ENCODE measurements at regions not wholly inside any gene's neighbourhood (a gene's known extent, or its start where the extent isn't known, plus 50 kb on each side); places are given as distances from the start of the nearest gene placed in this dataset.
A peak's percentile ranks its signal among the peaks of the same experiment; 100 is the strongest.

DNA sequence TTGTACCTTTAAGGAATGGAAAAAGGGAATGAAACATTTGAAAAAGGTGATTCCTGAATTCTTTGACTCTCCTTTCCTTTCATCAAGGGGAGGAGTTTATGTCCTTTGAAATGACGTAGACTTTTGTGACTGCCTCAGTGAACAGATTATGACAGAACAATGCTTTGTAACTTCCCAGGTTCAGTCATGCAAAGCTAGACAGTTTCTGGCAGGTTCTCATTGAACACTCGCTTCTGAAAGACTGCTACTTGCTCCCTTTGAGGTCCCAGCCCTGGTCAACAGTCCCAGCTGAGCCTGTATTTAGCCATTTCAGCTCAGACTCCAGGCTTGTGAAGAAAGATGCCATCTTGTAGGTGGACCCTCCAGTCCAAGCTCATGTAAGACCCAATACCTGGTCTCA, 1178.9 kb downstream of the BCL11B start:
- DNase-seq, result no peak

DNA sequence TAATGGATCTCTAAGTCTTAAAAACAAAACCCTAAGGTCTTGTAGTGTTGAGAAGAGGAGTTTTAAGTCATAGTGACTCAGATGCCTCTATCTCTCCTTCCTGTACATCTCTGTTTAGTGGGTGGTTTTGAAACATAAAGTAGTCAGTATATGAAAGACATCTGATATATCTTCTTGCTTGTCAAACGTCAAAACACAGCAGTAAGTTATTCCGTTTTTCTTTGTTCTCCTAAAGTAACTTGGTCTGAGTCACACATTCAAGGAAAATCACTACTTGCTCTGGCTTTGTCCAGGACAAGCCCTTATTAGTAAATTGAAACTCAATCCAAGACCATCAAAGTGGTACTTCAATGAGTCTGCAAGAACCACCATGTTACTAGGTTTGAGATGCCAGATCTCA, 1172.5 kb downstream of the BCL11B start:
- DNase-seq, result no peak

DNA sequence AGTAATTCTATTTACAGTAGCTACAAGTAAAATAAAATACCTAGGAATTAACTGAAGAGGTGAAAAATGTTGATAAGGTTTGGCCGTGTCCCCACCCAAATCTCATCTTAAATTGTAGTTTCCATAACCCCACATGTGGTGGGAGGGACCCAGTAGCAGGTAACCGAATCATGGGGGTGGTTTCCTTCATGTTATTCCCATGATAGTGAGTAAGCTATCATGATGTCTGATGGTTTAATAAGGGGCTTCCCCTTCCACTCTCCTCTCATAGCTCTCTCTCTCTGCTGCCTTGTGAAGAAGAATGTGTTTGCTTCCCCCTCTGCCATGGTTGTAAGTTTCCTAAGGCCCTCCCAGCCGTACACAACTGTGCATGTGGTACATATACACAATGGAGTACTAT, 1170.7 kb downstream of the BCL11B start:
- no peak for DNase-seq

DNA sequence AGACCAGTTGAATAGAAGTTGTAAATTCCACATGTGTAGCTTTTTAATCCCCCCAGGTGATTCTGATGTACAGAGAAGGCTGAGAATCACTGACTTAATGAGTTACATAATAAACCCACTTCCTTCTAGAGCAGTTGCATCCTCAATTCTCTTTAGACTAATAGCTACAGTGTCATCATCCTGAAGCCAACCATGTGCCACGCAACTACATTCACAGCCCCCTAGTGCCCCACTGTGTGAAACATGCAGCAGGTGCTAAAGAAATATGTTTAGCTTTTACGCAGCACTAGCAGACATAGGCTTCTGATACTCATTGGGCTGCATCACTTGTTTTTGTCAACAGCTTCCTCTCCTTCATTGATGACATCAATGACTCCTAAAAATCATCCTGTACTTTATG, 1168.3 kb downstream of the BCL11B start:
- DNase-seq, result no peak

DNA sequence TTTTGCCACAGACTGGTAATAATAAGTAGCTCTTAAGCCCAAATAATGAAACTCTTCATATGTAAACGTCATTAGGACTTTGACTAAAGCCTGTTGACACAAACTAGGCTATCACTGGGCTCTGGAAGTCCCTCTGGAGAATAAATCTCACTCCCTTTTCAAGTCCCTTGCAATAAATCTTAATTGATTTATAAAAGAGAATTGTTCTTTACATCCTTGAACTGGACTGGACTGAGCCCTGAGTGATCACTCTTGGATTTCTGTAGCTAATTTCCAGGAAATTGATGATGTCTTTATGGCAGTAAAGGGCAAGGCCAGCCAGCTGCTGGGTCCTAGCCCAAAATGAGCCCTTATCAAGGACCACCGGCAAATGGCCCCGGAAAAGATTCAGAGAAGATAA, 1162.7 kb downstream of the BCL11B start:
- no peak for DNase-seq

DNA sequence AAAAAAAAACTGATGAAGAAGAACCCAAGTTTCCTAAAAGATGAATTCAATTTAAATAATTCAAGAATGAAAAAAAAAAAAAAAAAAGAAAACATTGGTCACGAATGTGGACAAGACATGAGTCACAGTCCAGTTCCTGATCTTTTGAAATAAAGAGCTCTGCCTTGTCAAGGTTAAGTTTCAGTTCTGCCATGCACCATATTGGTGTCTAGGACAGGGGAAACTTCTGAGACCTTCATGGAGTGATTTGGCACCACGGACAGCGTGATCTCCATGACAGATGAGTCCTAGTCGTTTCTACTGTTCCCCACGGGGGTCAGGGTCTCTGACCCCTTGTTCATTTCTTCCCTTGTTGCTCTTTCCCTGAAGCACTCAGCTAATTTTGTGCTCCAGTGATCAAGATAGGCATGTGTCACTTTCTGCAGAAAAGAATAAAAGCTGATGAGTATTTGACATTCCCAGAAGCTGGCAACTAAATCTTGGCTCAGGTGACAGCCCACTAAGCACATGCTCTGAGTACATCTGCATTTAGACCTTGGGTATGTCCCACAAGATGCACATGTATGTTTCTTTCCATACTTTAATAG, 1159.7 kb downstream of the BCL11B start:
- DNase-seq, result no peak

DNA sequence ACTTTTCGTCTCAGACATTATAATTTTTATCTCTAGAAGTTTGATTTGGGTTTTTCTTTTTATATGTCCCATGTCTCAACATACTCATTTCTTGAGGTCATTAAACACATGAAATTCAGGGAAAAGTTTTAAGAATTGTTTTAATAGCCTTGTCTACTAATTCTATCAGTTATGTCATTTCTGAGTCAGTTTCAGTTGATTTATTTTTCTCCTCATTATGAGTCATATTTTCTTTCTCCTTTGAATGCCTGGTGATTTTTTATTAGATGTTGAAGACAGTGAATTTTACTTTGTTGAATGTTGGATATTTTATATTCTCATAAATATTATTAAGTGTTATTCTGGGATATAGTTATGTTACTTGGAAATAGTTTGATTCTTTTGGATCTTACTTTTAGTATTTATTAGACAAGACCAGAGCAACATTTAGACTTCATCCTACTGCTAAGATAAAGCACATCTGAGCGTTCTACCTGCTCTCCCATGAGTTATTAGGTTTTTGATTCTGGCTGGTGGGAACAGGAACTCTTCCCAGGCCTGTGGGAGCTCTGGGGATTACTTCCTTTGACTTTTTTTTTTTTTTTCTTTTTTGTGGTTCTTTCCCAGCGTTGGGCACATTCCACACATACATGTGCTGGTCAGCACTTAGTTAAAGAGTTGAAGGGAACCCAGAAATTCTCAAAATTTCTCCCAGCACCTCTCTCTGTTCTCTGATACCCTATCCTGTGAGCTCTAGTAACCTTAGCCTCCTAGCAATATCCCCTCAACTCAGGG, 1157.7 kb downstream of the BCL11B start:
- DNase-seq, result no peak

DNA sequence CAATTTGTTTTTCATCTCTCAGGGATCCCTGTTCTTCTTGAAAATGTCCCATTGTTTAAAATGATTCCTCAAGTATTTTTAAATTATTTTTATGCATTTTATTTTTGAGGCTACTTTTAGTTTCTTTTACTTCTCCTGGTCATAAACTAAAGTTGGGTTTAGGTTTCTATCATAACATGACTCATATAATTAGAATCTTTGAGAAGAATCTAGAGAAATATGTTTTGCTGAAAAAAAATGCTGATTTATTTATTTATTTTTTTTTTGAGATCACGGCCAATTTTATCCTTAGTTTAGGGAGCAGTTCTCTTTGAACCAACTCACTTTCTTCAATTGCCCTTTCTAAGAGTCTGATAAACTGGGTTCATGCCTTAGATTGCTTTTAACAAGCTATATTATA, 1157.1 kb downstream of the BCL11B start:
- DNase-seq, result no peak

DNA sequence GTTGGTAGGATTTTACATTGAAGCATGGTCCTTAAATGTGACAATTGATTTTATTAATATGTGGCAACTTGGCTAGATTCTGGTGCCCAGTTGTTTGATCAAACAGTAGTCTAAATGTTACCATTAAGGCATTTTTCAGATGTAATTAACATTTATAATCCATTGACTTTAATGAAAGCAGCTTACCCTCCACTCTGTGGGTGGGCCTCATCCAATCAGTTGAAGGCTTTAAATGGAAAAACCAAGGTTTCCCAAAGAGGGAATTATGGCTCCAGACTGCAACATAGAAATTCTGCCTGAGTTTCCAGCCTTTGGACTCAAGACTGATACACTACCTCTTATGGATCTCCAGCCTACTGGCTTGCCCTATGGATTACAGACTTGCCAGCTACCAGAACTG, 1153.2 kb downstream of the BCL11B start:
- no peak for DNase-seq

DNA sequence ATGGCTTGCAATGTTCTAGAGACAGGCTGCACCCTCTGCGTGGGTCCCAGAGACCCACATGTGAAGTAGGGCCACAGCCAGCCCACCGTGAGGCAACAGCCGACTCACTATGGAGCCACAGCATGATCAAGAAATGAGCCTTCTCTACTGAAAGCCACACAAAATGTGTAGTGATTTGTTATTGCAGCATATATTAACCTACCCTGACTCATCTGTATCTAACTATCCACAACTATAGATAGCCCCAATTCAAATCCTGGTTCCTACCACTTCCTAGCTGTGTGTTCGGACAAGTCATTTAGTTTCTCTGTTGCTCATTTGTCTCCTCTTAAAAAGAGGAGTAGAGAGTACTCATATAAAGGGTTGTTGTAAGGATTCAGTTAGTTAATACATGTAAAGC, 1152.3 kb downstream of the BCL11B start:
- no peak for DNase-seq

DNA sequence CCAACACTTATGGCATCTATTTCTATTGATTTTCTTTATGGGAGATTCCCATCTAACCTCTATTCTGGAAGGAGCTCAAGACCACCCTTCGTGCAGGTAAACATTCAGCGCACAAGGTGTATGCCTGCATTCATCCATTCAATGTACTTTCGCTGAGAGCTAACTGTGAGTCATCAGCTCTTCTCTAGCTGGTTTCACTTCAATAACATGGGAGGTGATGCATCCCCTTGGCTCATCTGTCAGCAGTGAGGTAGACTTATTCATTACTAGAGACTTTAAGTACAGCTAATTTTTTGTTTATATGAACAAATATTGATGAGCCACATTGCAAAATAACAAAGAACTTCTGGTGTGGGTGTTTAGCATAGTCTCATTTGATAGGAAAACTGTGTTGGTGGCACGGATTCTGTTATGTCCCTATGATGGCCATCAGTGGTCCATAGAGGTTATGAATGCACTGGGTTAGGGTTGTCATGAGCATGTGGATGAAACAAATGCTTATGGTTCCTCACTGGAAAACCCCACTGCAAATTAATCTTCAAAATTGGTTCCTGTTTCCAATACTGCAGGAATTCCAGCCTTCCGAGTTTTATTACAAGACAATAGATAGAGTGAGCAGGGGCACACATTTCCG, 1151.0 kb downstream of the BCL11B start:
- no peak for DNase-seq

DNA sequence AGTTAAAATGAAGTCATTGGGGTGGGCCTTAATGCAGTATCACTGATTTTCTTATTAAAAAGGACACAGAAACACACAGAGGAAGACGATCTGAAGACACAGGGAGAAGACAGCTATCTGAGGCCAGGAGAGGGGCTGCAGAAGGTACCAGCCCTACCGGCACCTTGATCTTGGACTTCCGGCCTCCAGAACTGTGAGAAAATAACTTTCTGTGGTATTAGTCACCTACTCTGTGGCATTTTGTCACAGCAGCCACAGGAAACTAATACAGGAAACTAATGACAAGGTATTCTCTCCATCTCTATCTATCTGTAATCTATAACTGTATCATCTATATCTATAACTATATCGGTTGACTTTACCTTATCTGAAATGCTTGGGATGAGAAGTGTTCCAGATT, 1149.5 kb downstream of the BCL11B start:
- DNase-seq, result no peak

DNA sequence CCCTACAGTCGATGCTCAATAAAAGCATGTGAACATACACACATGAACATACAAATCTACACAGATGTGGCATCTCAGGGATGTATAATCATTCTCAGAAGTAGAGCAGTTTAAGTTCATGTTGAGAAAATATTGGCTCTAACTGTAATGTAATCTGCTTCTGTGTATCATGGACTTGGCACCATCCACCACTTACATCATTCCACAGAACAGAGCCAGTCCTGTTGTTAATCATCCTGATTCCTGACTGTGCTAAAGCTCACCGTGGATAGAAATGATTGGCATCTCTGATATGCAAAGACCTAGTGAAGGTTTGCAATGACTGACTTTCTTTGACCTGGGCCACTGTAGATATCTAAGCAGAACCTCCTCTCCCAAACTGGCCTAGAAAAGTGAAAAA, 1141.3 kb downstream of the BCL11B start:
- DNase-seq, result no peak

DNA sequence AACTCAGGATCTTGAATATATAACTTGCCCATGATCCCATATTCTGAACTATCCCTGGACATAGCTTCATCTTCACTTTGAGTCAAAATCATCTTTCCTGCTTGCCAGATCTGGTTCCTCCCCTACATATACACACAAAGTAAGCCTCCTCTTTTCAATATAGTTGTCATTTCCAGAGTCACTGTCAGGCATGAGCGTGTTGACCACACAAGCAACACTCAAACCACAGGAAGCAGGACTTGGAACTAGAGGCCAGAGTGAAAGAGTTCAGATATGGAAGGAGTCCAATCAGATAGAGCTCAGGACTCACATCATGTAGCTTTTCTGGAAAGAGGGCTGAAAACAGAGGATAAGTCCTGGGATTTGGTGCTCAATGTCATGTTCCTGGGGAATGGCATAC, 1140.6 kb downstream of the BCL11B start:
- no peak for DNase-seq

DNA sequence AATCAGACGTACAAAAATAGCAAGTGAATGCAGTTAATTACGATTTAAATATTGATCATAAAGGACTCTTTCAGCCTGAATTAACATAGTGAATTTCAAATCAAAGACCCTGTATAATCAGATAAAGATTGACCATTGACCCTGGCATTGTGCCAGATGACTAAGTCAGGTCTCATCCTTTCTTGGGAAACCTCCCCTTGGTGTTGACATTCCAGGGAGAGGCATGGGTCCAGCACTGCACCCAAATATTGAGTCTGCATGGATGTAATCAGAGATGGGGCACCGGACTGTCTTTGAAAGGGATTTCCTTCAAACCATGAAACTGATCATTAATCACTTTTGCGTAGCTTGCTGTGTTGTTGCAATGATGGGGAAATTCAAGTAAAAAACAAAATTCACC, 1138.2 kb downstream of the BCL11B start:
- DNase-seq, result no peak

DNA sequence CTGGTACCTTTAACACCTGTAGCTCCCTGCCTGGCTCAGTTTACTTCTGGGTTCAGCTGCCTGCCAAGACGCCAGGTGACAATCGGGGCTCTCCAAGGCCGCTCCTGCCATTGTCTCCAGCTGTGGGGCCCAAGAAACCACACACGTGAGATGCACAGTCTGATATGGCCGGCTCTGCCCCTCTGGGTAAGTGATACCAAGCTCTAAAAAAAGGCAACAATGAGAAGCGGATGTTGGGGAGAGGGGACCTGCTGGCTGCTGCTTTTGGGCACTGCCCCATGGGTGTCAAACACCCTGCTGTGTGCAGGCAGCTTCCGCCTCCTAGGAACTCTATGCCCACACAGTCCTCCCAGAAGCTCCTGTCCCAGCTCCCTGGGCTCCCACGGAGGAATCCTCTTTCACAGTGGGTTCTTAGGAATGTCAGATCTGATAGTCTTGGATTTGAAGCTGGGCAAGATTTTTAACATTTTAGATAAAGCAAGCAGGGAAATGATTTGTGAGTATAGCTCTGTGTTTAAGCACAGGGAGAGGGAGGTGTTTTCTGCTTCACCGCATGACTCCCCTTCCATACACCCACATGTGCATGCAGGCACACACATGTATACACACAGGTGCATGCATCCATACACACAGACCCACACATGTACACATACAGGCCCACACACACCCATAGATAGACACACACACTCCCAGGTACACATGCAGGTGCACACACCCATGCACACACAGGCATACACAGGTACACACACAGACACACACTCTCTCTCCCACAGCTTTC, 1135.8 kb downstream of the BCL11B start:
- DNase-seq, result peak; percentile 52 to 56

DNA sequence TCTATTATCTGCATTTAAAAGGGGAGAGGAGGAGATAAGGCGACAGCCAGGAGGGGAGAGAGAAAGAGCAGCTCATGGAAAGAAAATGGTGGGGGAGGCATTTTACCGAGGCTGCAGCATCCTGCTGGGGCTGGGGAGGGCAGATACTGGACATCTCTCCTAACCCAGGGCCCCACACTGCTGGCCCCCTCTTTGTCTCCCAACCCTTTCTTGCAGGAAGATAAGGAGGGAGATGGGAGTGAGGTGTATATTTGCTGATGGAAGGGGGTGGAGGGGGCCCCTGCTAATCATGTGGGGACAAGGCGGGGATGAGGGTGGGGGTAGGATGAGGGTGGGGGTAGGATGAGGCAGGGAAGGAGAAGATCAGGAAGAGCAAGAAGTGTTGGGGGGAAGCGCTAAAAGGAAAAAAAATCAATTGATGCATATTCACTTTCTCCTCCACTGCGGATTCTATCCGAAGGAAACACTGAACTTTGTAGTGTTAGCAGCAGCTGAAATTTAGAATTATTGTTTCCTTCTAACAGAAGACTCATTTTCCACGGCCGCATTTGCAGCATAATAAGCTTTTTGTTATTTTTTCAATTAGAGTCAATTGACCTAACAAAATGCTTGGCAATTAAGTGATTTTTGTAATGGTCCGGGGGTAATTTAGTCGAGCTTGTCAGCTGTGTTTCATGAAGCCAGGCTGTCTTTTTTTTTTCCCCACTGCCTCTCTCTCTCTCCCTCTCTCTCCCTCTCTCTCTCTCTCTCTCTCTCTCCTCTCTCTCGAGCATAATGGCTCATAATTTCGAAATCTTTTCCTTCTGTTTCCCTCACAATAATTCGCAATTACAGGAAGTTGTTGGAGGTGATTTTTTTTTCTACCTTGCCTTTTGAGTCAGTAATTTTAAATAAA, 1134.6 kb downstream of the BCL11B start:
- no peak for DNase-seq

DNA sequence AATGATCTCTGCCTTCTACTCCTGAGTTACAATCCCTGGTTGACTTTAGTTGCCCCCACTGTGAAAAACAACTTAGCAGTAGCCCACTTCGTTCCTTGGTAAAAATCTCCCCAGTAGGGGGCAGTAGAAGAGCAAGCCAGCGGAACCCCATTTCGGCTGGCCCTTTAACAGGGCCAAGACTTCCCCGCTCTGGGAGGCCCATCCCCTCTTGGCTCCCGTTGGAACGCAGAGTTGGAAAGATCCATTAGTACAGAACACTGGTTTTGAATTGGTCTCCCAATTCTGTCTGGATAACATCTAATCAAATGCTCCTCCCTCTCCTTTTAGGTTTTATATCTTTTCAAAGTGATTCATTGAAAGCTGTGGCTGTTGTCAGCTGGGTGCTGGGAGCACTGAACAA, 1133.3 kb downstream of the BCL11B start:
- DNase-seq, result peak; percentile 73 to 78

DNA sequence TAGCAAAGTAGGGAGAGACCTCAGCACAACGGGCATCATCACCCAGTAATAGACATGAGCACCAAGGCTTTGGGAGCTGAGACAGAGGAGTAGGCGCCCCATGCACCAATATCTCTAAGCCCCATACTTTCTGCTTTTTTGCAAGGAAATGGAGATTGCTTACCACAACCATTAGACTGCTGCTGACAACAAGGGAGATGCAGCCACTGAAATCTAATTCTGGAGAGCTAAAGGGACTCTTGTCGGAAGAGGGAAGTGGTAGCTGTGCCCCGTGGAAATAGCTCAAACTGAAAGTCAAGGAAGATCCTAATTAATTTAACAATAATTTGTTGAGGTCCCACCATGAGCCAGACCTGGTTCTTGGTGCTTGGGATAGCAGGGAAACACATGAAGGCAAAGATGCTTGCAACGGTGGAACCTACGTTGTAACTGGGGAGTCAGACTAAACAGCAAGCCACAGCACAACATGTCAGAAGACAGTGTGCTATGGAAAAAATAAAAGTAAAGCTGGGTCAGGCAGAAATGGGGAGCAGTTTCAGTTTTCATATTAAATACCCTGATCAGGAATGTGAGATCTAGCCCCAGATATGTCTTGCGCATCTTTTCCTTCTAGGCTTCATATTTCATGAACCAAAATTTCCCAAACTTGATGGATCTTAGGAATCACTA, 1131.0 kb downstream of the BCL11B start:
- no peak for DNase-seq

DNA sequence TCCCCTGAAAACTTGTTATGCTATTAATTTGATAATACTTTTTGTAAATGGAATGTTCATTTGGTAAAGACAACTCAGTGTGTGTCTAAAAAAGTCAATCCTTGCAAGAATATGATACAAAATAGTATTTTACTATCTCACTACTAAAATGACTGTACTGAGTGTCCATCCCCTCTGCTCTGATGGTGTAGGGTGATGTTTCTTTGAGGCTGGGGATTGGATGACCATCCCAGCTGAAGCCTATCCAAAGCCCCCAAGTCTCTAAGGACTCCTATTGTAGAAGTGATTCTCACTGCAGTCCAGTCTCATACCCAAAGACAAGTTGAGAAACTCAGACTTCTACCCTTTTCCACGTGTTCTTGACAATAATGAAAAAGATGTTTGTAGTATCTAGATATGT, 1128.4 kb downstream of the BCL11B start:
- no peak for DNase-seq

DNA sequence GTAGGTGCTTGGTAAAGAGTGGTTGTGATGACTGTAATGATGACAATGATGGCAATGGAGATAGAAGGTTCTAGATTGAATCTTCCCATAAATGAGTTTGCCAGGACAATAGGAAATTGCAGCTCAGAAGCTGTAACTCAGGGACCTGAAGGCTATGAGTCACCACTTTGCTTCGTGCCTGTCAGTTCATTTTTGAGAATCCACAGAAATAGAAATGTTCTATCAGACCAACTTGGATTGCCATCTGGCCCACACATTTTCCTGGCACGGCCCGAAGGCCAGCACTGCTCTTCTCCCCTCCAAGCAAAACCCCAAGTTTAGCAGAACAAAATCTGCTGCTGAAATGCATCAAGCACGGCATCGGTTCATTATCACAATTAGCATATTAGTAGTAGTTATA, 1127.0 kb downstream of the BCL11B start:
- DNase-seq, result no peak

DNA sequence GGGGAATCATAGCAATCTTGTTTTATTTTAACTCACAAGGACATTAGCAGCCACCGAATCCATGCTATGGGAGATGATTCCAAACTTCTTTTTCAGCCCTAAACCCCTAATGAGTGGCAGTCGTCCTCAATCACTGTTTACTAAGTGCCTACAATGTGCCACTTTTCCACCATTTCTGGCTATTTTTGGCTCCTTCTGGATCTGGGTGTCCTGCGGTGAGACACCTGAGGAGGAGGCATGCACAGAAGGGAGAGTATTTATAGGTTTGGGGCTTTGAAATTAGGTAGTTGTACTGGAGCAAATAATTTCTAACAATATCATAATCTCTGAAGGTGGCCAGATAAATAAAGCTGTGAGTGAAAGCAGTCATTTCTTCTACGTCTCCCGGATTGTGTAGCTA, 1125.6 kb downstream of the BCL11B start:
- no peak for DNase-seq

All from activated T-cell treated with anti-CD3 and anti-CD28 coated beads, Interleukin-2, amount 50 U/mL, for 48 hours (primary cell).